ENCODE measurements at regions not wholly inside any gene's neighbourhood (a gene's known extent, or its start where the extent isn't known, plus 50 kb on each side); places are given as distances from the start of the nearest gene placed in this dataset.

- no peak overlapping the region for H3K4me3 ChIP-seq (ENCODE audit: low read depth, low read length)
- no peak for DNase-seq (ENCODE audit: low read depth, low spot score)
- H3K27me3 ChIP-seq (ENCODE audit: control insufficient read depth, insufficient read depth, low read length): no peaks in the 10 kb centered on the region
- H3K9me3 ChIP-seq (ENCODE audit: control insufficient read depth, insufficient read depth, low read length): peaks cover 15% of the 10 kb centered on the region
- ChIA-PET CTCF (no interaction called here), POLR2A (no interaction called here)
- no peak overlapping the region for H3K27ac ChIP-seq (ENCODE audit: low read depth, low read length)
- TF ChIP-seq, protein P1, sequence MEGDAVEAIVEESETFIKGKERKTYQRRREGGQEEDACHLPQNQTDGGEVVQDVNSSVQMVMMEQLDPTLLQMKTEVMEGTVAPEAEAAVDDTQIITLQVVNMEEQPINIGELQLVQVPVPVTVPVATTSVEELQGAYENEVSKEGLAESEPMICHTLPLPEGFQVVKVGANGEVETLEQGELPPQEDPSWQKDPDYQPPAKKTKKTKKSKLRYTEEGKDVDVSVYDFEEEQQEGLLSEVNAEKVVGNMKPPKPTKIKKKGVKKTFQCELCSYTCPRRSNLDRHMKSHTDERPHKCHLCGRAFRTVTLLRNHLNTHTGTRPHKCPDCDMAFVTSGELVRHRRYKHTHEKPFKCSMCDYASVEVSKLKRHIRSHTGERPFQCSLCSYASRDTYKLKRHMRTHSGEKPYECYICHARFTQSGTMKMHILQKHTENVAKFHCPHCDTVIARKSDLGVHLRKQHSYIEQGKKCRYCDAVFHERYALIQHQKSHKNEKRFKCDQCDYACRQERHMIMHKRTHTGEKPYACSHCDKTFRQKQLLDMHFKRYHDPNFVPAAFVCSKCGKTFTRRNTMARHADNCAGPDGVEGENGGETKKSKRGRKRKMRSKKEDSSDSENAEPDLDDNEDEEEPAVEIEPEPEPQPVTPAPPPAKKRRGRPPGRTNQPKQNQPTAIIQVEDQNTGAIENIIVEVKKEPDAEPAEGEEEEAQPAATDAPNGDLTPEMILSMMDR (IDR thresholded peaks at IDR 0.05; ENCODE audit: low read depth, low read length): no peak
Observed at GRCh38 chr19:32124585-32124984, 220.8 kb upstream of the ZNF507 start.

DNA sequence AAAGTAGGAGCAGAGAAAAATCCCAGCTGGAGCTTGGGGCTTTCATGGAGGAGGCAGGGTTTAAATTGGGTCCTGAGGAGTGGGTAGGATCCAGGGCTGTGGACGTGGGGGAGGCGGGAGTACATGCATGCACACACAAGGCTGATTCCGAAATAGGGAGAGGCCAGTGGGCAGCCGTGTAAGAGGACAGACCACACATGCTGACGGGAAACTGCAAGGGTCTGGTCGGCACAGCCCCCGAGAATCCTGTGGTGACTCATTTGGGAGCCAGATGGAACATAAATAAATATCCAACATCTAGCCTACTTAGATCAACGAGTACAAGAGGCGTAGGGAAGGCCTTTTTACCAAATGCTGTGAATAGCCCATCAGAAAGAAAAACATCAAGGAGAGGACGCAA, 216.3 kb upstream of the ZNF507 start:
- Histone ChIP-seq H3K27ac (ENCODE audit: low read depth, low read length) (no peak overlapping the region), H3K27me3 (ENCODE audit: control insufficient read depth, insufficient read depth, low read length) (no peaks in the 10 kb centered on the region), H3K9me3 (ENCODE audit: control insufficient read depth, insufficient read depth, low read length) (peaks cover 8% of the 10 kb centered on the region), H3K4me3 (ENCODE audit: low read depth, low read length) (no peak overlapping the region)
- POLR2A ChIA-PET: no interaction called here
- TF ChIP-seq, protein P1 (IDR thresholded peaks at IDR 0.05; ENCODE audit: low read depth, low read length): no peak
- CTCF ChIA-PET: no interaction called here
- DNase-seq (ENCODE audit: low read depth, low spot score): no peak

GRCh38 chr19:32130332-32130731, 215.1 kb upstream of the ZNF507 start:
- CTCF ChIA-PET: no interaction called here
- Histone ChIP-seq H3K9me3 (ENCODE audit: control insufficient read depth, insufficient read depth, low read length) (no peaks in the 10 kb centered on the region), H3K27me3 (ENCODE audit: control insufficient read depth, insufficient read depth, low read length) (no peaks in the 10 kb centered on the region), H3K4me3 (ENCODE audit: low read depth, low read length) (no peak overlapping the region), H3K27ac (ENCODE audit: low read depth, low read length) (no peak overlapping the region)
- no peak for DNase-seq (ENCODE audit: low read depth, low spot score)
- TF ChIP-seq, protein P1 (IDR thresholded peaks at IDR 0.05; ENCODE audit: low read depth, low read length): no peak
- POLR2A ChIA-PET: no interaction called here

DNA sequence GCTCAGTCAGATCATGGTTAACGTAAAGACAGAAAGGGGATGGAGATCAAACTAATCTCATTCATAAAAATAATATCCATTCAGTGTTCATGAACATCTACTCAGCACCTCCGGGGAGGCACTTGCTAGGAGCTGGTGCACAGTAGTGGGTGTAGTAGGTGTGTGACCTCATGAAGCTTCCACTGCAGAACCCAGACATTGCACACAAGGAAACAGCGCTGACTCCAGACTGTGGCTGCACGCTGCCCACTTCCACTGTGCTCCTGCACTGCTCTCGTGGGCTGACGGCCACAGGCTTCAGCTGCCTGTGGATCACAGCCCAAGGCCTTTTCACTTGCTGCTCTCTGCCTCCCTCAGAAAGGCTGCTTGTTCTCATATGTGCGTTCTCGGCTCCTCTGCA, 214.4 kb upstream of the ZNF507 start:
- Histone ChIP-seq H3K9me3 (ENCODE audit: control insufficient read depth, insufficient read depth, low read length) (no peaks in the 10 kb centered on the region), H3K4me3 (ENCODE audit: low read depth, low read length) (no peak overlapping the region), H3K27me3 (ENCODE audit: control insufficient read depth, insufficient read depth, low read length) (no peaks in the 10 kb centered on the region), H3K27ac (ENCODE audit: low read depth, low read length) (no peak overlapping the region)
- ChIA-PET CTCF (no interaction called here), POLR2A (no interaction called here)
- TF ChIP-seq, protein P1 (IDR thresholded peaks at IDR 0.05; ENCODE audit: low read depth, low read length): no peak
- no peak for DNase-seq (ENCODE audit: low read depth, low spot score)

GRCh38 chr19:32138416-32138815, 207.0 kb upstream of the ZNF507 start:
- CTCF ChIA-PET: no interaction called here
- no peak overlapping the region for H3K4me3 ChIP-seq (ENCODE audit: low read depth, low read length)
- POLR2A ChIA-PET: no interaction called here
- no peak overlapping the region for H3K27ac ChIP-seq (ENCODE audit: low read depth, low read length)
- H3K9me3 ChIP-seq (ENCODE audit: control insufficient read depth, insufficient read depth, low read length): 0 out of 2 replicates have a peak, but pooled peaks cover 3% of the 10 kb centered on the region
- no peaks in the 10 kb centered on the region for H3K27me3 ChIP-seq (ENCODE audit: control insufficient read depth, insufficient read depth, low read length)
- TF ChIP-seq, protein P1 (IDR thresholded peaks at IDR 0.05; ENCODE audit: low read depth, low read length): no peak
- no peak for DNase-seq (ENCODE audit: low read depth, low spot score)

Data from AG04450 (cell line).